GM12872 (cell line): ENCODE measurements at regions not wholly inside any gene's neighbourhood (a gene's known extent, or its start where the extent isn't known, plus 50 kb on each side); places are given as distances from the start of the nearest gene placed in this dataset.

ENCODE experiments used
- CTCF ChIP-seq: IDR thresholded peaks from 3 replicates; pipeline ENCODE4 v1.5.1; 2011; ENCODE audit warnings: low read depth, mild to moderate bottlenecking, low read length, moderate library complexity; ENCODE audit not compliant: insufficient read depth

- no peak for TF ChIP-seq CTCF
Measured at GRCh38 chr20:52425253-52425652, 233.7 kb upstream of the ZFP64 start.

- no peak for TF ChIP-seq CTCF
Measured at GRCh38 chr20:52422574-52423336, 231.2 kb upstream of the ZFP64 start.

- TF ChIP-seq CTCF, result no peak
Measured at GRCh38 chr20:52420805-52421204, 229.2 kb upstream of the ZFP64 start.

- no peak for TF ChIP-seq CTCF
Measured at GRCh38 chr20:52419205-52419604, 227.6 kb upstream of the ZFP64 start.

- TF ChIP-seq CTCF, result no peak
Measured at GRCh38 chr20:52416953-52417352, 225.4 kb upstream of the ZFP64 start.

GRCh38 chr20:52411611-52412010, 220.0 kb upstream of the ZFP64 start:
- TF ChIP-seq CTCF, result no peak

GRCh38 chr20:52410731-52411234, 219.2 kb upstream of the ZFP64 start:
- TF ChIP-seq CTCF, result no peak
